Activated CD8-positive, alpha-beta memory T cell treated with anti-CD3 and anti-CD28 coated beads, Interleukin-2, amount 50 U/mL, for 1 hour (primary cell): ENCODE measurements at regions not wholly inside any gene's neighbourhood (a gene's known extent, or its start where the extent isn't known, plus 50 kb on each side); places are given as distances from the start of the nearest gene placed in this dataset.
"Not testable (repeated sequence)": the region's sequence is repeated elsewhere in the genome, so short reads cannot be mapped to it uniquely, and the experiment has no call there.

Source experiments
- DNase-seq: peaks from one replicate; pipeline ENCODE4 v3.0.0-alpha.2; 2020; ENCODE audit errors: extremely low read depth

- DNase-seq = no peak
These were observed 207.1 kb upstream of the ATP6AP2 start for GRCh38 chrX:40373641-40374040.

- no peak for DNase-seq
These were observed 207.7 kb upstream of the ATP6AP2 start for GRCh38 chrX:40373025-40373424.

- no peak for DNase-seq
These were observed 209.4 kb upstream of the ATP6AP2 start for GRCh38 chrX:40371376-40371775.

- DNase-seq = no peak
These were observed 212.1 kb upstream of the ATP6AP2 start for GRCh38 chrX:40368611-40369061.

GRCh38 chrX:40366661-40367060, 214.1 kb upstream of the ATP6AP2 start:
- no peak for DNase-seq

- not testable (repeated sequence) for DNase-seq
These were observed 218.5 kb upstream of the ATP6AP2 start for GRCh38 chrX:40362291-40362690.

GRCh38 chrX:40360557-40360956, 220.2 kb upstream of the ATP6AP2 start:
- DNase-seq = no peak

- DNase-seq = no peak
These were observed 221.2 kb upstream of the ATP6AP2 start for GRCh38 chrX:40359593-40359992.

- no peak for DNase-seq
These were observed 221.8 kb upstream of the ATP6AP2 start for GRCh38 chrX:40358994-40359393.

- no peak for DNase-seq
These were observed 231.5 kb upstream of the ATP6AP2 start for GRCh38 chrX:40349251-40349650.

GRCh38 chrX:40346379-40346778, 234.4 kb upstream of the ATP6AP2 start:
- DNase-seq = no peak

- DNase-seq = no peak
These were observed 237.5 kb upstream of the ATP6AP2 start for GRCh38 chrX:40343319-40343718.

GRCh38 chrX:40340116-40340515, 240.7 kb upstream of the ATP6AP2 start:
- no peak for DNase-seq

- no peak for DNase-seq
These were observed 235.6 kb upstream of the BCOR start for GRCh38 chrX:40333344-40333743.

GRCh38 chrX:40331762-40332161, 234.0 kb upstream of the BCOR start:
- no peak for DNase-seq

- no peak for DNase-seq
These were observed 233.6 kb upstream of the BCOR start for GRCh38 chrX:40331353-40331752.

- no peak for DNase-seq
These were observed 231.9 kb upstream of the BCOR start for GRCh38 chrX:40329616-40330015.

- no peak for DNase-seq
These were observed 229.3 kb upstream of the BCOR start for GRCh38 chrX:40327085-40327484.

GRCh38 chrX:40326186-40326965, 228.6 kb upstream of the BCOR start:
- no peak for DNase-seq

- no peak for DNase-seq
These were observed 227.4 kb upstream of the BCOR start for GRCh38 chrX:40325161-40325560.

- DNase-seq = no peak
These were observed 226.2 kb upstream of the BCOR start for GRCh38 chrX:40323977-40324376.

GRCh38 chrX:40320819-40321218, 223.1 kb upstream of the BCOR start:
- no peak for DNase-seq

- DNase-seq = no peak
These were observed 221.0 kb upstream of the BCOR start for GRCh38 chrX:40318801-40319200.

- DNase-seq = no peak
These were observed 220.3 kb upstream of the BCOR start for GRCh38 chrX:40318076-40318475.
